Breast epithelium (tissue), 4 donors: ENCODE measurements at regions not wholly inside any gene's neighbourhood (a gene's known extent, or its start where the extent isn't known, plus 50 kb on each side); places are given as distances from the start of the nearest gene placed in this dataset.
A peak's percentile ranks its signal among the peaks of the same experiment; 100 is the strongest.
"Not testable (repeated sequence)": the region's sequence is repeated elsewhere in the genome, so short reads cannot be mapped to it uniquely, and the experiment has no call there.

ENCODE experiments used
- DNase-seq, 2 donors: peaks; one replicate each; pipeline ENCODE4 v3.0.0-alpha.2; 2019; ENCODE audit warnings: low spot score in 2 of 2
- H3K27ac ChIP-seq, 2 donors: fragments of 200-600 bp; sonication (generic) in 1 of 2; one replicate each; pipeline ENCODE4 v1.5.1; 2016 to 2019; ENCODE audit warnings: mild to moderate bottlenecking in 1 of 2
- H3K27me3 ChIP-seq, 2 donors: fragments of 200-600 bp; sonication (generic) in 1 of 2; one replicate each; pipeline versions ENCODE4 v1.5.1 to v1.6.0; 2017 to 2019; ENCODE audit warnings: control low read depth in 1 of 2, mild to moderate bottlenecking in 1 of 2
- H3K36me3 ChIP-seq: fragments of 200-600 bp; one replicate; pipeline ENCODE4 v1.5.1; 2019
- H3K4me1 ChIP-seq, 2 donors: fragments of 200-600 bp; sonication (generic); one replicate each; pipeline ENCODE4 v1.5.1; 2016 to 2019; ENCODE audit warnings: control low read depth in 1 of 2
- H3K4me3 ChIP-seq, 3 donors: fragments of 200-600 bp; sonication (generic); 1 replicate in 2 of 3; 2 replicates in 1 of 3; pipeline ENCODE4 v1.5.1; 2016 to 2019; ENCODE audit warnings: mild to moderate bottlenecking in 3 of 3, moderate library complexity in 2 of 3
- H3K9me3 ChIP-seq, 2 donors: fragments of 200-600 bp; sonication (generic) in 1 of 2; one replicate each; pipeline ENCODE4 v1.5.1; 2016 to 2019; ENCODE audit warnings: control low read depth in 1 of 2
- CTCF ChIP-seq, 3 donors: fragments of 450-650 bp; IDR thresholded peaks; one replicate each; pipeline ENCODE4 v1.5.1; 2016 to 2017; ENCODE audit warnings: antibody characterized with exemption in 3 of 3, mild to moderate bottlenecking in 3 of 3, moderate library complexity in 3 of 3
- POLR2A ChIP-seq: fragments of 450-650 bp; IDR thresholded peaks from one replicate; pipeline ENCODE4 v1.6.1; 2016; ENCODE audit warnings: antibody characterized with exemption, mild to moderate bottlenecking, moderate library complexity
- POLR2AphosphoS5 ChIP-seq, 3 donors: sonication (generic); formaldehyde crosslinking; IDR thresholded peaks; one replicate each; pipeline ENCODE4 v1.6.1; 2017; ENCODE audit warnings: antibody characterized with exemption in 3 of 3
- intact Hi-C: fragments of 100-400 bp; cut with DNase I; formaldehyde crosslinking; loops from one replicate; pipeline ENCODE4 v1.15.1; 2023; ENCODE audit warnings: low total_unique reads

- H3K9me3 ChIP-seq = no peaks in the 10 kb centered on the region
- no peaks in the 10 kb centered on the region for H3K4me1 ChIP-seq
- H3K27ac ChIP-seq = no peak overlapping the region
- H3K27me3 ChIP-seq = no peaks in the 10 kb centered on the region
- H3K4me3 ChIP-seq = no peak overlapping the region
- TF ChIP-seq CTCF (IDR thresholded peaks at IDR 0.05) (no peak), POLR2AphosphoS5 (IDR thresholded peaks at IDR 0.05) (no peak), POLR2A (no peak)
- DNase-seq = no peak
- intact Hi-C loops = no loop called here
- H3K36me3 ChIP-seq = no peaks in the 10 kb centered on the region
Measured at GRCh38 chr11:47928426-47928825, 51.9 kb upstream of the PTPRJ start.

- H3K27me3 ChIP-seq = no peaks in the 10 kb centered on the region
- no peak overlapping the region for H3K4me3 ChIP-seq
- intact Hi-C loops = no loop called here
- no peaks in the 10 kb centered on the region for H3K4me1 ChIP-seq
- H3K27ac ChIP-seq = peak overlapping the region; percentile 50
- DNase-seq = peak in 1 of 2 donors; percentile 60
- no peaks in the 10 kb centered on the region for H3K9me3 ChIP-seq
- no peaks in the 10 kb centered on the region for H3K36me3 ChIP-seq
- TF ChIP-seq POLR2A (no peak), CTCF (IDR thresholded peaks at IDR 0.05) (no peak), POLR2AphosphoS5 (IDR thresholded peaks at IDR 0.05) (no peak)
Measured at GRCh38 chr11:47924184-47924691, 56.1 kb upstream of the PTPRJ start.

- no peaks in the 10 kb centered on the region for H3K9me3 ChIP-seq
- no peaks in the 10 kb centered on the region for H3K27me3 ChIP-seq
- H3K36me3 ChIP-seq = no peaks in the 10 kb centered on the region
- peak overlapping the region; percentile 50 for H3K27ac ChIP-seq
- H3K4me1 ChIP-seq = no peaks in the 10 kb centered on the region
- intact Hi-C loops = no loop called here
- TF ChIP-seq POLR2A (no peak), CTCF (IDR thresholded peaks at IDR 0.05) (no peak), POLR2AphosphoS5 (IDR thresholded peaks at IDR 0.05) (no peak)
- no peak for DNase-seq
- no peak overlapping the region for H3K4me3 ChIP-seq
Measured at GRCh38 chr11:47923667-47924066, 56.7 kb upstream of the PTPRJ start.

GRCh38 chr11:47921080-47921555 is 59.2 kb upstream of the PTPRJ start:
- H3K36me3 ChIP-seq, intact Hi-C loops, H3K4me3 ChIP-seq, H3K27me3 ChIP-seq, H3K9me3 ChIP-seq, H3K4me1 ChIP-seq, H3K27ac ChIP-seq, DNase-seq: not testable (repeated sequence)

GRCh38 chr11:47918882-47919495 is 61.4 kb upstream of the PTPRJ start:
- TF ChIP-seq CTCF (IDR thresholded peaks at IDR 0.05) = no peak
- TF ChIP-seq POLR2AphosphoS5 (IDR thresholded peaks at IDR 0.05) = no peak
- TF ChIP-seq POLR2A = no peak
- Histone ChIP-seq H3K27ac (no peak overlapping the region), H3K4me1 (no peaks in the 10 kb centered on the region), H3K27me3 (no peaks in the 10 kb centered on the region), H3K36me3 (no peaks in the 10 kb centered on the region), H3K9me3 (no peaks in the 10 kb centered on the region), H3K4me3 (no peak overlapping the region)
- no peak for DNase-seq
- intact Hi-C loops = no loop called here
